Heart left ventricle (tissue), 16 donors: ENCODE measurements at regions not wholly inside any gene's neighbourhood (a gene's known extent, or its start where the extent isn't known, plus 50 kb on each side); places are given as distances from the start of the nearest gene placed in this dataset.

Source experiments
- ATAC-seq, 4 donors: fragments of 200-7000 bp; cut with Tn5 transposase; one replicate each; pipeline ENCODE4 v1.9.1; 2020 to 2022; ENCODE audit warnings: moderate library complexity in 4 of 4, mild to moderate bottlenecking in 3 of 4, moderate number of reproducible peaks in 1 of 4
- DNase-seq, 5 donors: peaks; one replicate each; pipeline ENCODE4 v3.0.0-alpha.2; 2020
- H3K27ac ChIP-seq, 12 donors: fragments of 200-600 bp; sonication (generic) in 4 of 12; one replicate each; pipeline versions ENCODE4 v1.5.0 to v1.8.0; 2016 to 2022; ENCODE audit warnings: mild to moderate bottlenecking in 2 of 12
- H3K27me3 ChIP-seq, 9 donors: fragments of 200-600 bp; sonication (generic) in 2 of 9; one replicate each; pipeline versions ENCODE4 v1.5.1 to v1.8.0; 2016 to 2022; ENCODE audit warnings: mild to moderate bottlenecking in 3 of 9
- H3K36me3 ChIP-seq, 9 donors: fragments of 200-600 bp; sonication (generic) in 2 of 9; one replicate each; pipeline versions ENCODE4 v1.5.0 to v1.8.0; 2018 to 2022; ENCODE audit warnings: mild to moderate bottlenecking in 2 of 9
- H3K4me1 ChIP-seq, 12 donors: fragments of 200-600 bp; sonication (generic) in 4 of 12; one replicate each; pipeline versions ENCODE4 v1.5.0 to v1.8.0; 2016 to 2022; ENCODE audit warnings: mild to moderate bottlenecking in 3 of 12
- H3K4me3 ChIP-seq, 12 donors: fragments of 200-600 bp; sonication (generic) in 4 of 12; one replicate each; pipeline versions ENCODE4 v1.5.0 to v1.8.0; 2017 to 2022; ENCODE audit warnings: mild to moderate bottlenecking in 9 of 12, moderate library complexity in 4 of 12
- H3K9me3 ChIP-seq, 12 donors: fragments of 200-600 bp; sonication (generic) in 4 of 12; one replicate each; pipeline versions ENCODE4 v1.5.0 to v1.8.0; 2016 to 2022; ENCODE audit warnings: mild to moderate bottlenecking in 1 of 12
- CTCF ChIP-seq, 12 donors: fragments of 200-600 bp; sonication (generic) in 4 of 12; IDR thresholded peaks; one replicate each; pipeline versions ENCODE4 v1.5.0 to v1.8.0; 2018 to 2022; ENCODE audit warnings: antibody characterized with exemption in 12 of 12, mild to moderate bottlenecking in 5 of 12
- POLR2A ChIP-seq, 2 donors: fragments of 450-650 bp; IDR thresholded peaks; one replicate each; pipeline ENCODE4 v1.6.1; 2017; ENCODE audit warnings: antibody characterized with exemption in 2 of 2, mild to moderate bottlenecking in 2 of 2, moderate library complexity in 2 of 2
- WGBS, 4 donors: extraction: QIAGEN DNeasy Blood & Tissue Kit in 2 of 4; methylation state at CpG; one replicate each; pipeline versions ENCODE4 v1.1.5 to v1.1.7; 2013 to 2018; 5-methylcytosine and 5-hydroxymethylcytosine counted together
- intact Hi-C, 10 donors: fragments of 100-400 bp; cut with DNase I; formaldehyde crosslinking; loops; one replicate each; pipeline versions ENCODE4 v1.11.1 to v1.14.2; 2022
- donor health status: ischemic (EF 13 %, LVEDD 7.1; RV severe dilation, severe dysfunction).
- donor health status: healthy with polysubstance abuse.
- donor health status: DM: no; HTN: yes; CAD: no.
- donor health status: DM: no; HTN: no; CAD: no.
- donor health status: ischemic (EF 25% LVEDD 6.9; RV normal size, moderate dysfunction).
- donor health status: ischemic (EF 25% LVEDD 5.7; RV mildly dilated, moderate dysfunction).
- donor health status: healthy.
- donor health status: DM: yes; HTN: yes; CAD: no.
- donor health status: ischemic (EF 35%, LVEDD 5.7; RV mildly dilated, moderate dysfunction).
- donor health status: nonischemic (EF 11% LVEDD 7.7; RV severe dilation, severe dysfunction).
- donor health status: DM: yes; HTN: yes; CAD: no.
- donor health status: PGD.
- donor health status: ischemic (EF 29% LVEDD 5.4; RV normal size, mild dysfunction).
- donor health status: nonischemic (EF 23%, LVEDD 6.1; RV moderate dilation, normal function).

GRCh38 chr6:74273541-74273940 is 577.5 kb downstream of the CD109 start:
- no peak overlapping the region for H3K4me3 ChIP-seq
- no peak overlapping the region for H3K27ac ChIP-seq
- H3K27me3 ChIP-seq, result no peaks in the 10 kb centered on the region
- intact Hi-C loops, result no loop called here
- no peaks in the 10 kb centered on the region for H3K36me3 ChIP-seq
- DNase-seq (no peak), ATAC-seq (no peak)
- no peaks in the 10 kb centered on the region for H3K9me3 ChIP-seq
- TF ChIP-seq CTCF (IDR thresholded peaks at IDR 0.05), result no peak
- no peak for TF ChIP-seq POLR2A (IDR thresholded peaks at IDR 0.05)
- H3K4me1 ChIP-seq, result peaks cover 0 to 12% (median 7%) of the 10 kb centered on the region in 12 donors

- WGBS, 4 donors, result 57 to 82% (median 69%) methylated on average over 3 of the region's 3 CpGs
Observed at GRCh38 chr6:74269600-74269858, 573.5 kb downstream of the CD109 start.

GRCh38 chr6:74268815-74269599 is 573.0 kb downstream of the CD109 start:
- Histone ChIP-seq H3K9me3 (no peaks in the 10 kb centered on the region), H3K4me3 (no peak overlapping the region), H3K27ac (no peak overlapping the region), H3K27me3 (no peaks in the 10 kb centered on the region), H3K4me1 (no peaks in the 10 kb centered on the region), H3K36me3 (no peaks in the 10 kb centered on the region)
- ATAC-seq (no peak), DNase-seq (no peak)
- intact Hi-C loops, result no loop called here
- 46 to 63% (median 56%) methylated on average over 2 of the region's 2 CpGs for WGBS, 4 donors
- TF ChIP-seq POLR2A (IDR thresholded peaks at IDR 0.05) (no peak), CTCF (IDR thresholded peaks at IDR 0.05) (no peak)

More at GRCh38 chr6:74269600-74269858, 573.5 kb downstream of the CD109 start:
- H3K27ac ChIP-seq, result no peak overlapping the region
- no peak for ATAC-seq
- no peak overlapping the region for H3K4me3 ChIP-seq
- DNase-seq, result no peak
- H3K4me1 ChIP-seq, result no peaks in the 10 kb centered on the region
- no peaks in the 10 kb centered on the region for H3K36me3 ChIP-seq
- intact Hi-C loops, result no loop called here
- TF ChIP-seq CTCF (IDR thresholded peaks at IDR 0.05) (no peak), POLR2A (IDR thresholded peaks at IDR 0.05) (no peak)
- H3K27me3 ChIP-seq, result no peaks in the 10 kb centered on the region
- H3K9me3 ChIP-seq, result no peaks in the 10 kb centered on the region

GRCh38 chr6:74259981-74260380 is 564.0 kb downstream of the CD109 start:
- no peak for DNase-seq
- peaks cover 0 to 8% (median 0%) of the 10 kb centered on the region in 12 donors for H3K4me1 ChIP-seq
- TF ChIP-seq POLR2A (IDR thresholded peaks at IDR 0.05), result no peak
- no peaks in the 10 kb centered on the region for H3K27me3 ChIP-seq
- H3K36me3 ChIP-seq, result no peaks in the 10 kb centered on the region
- 70 to 76% (median 71%) methylated on average over 2 of the region's 2 CpGs for WGBS, 4 donors
- ATAC-seq, result no peak
- no peak overlapping the region for H3K4me3 ChIP-seq
- intact Hi-C loops, result no loop called here
- peaks cover 0 to 7% (median 0%) of the 10 kb centered on the region in 12 donors for H3K9me3 ChIP-seq
- no peak overlapping the region for H3K27ac ChIP-seq

- 32 to 49% (median 40%) methylated on average over 2 of the region's 2 CpGs for WGBS, 4 donors
- TF ChIP-seq CTCF (IDR thresholded peaks at IDR 0.05), result no peak
- no peak for TF ChIP-seq POLR2A (IDR thresholded peaks at IDR 0.05)
- intact Hi-C loops, result no loop called here
Observed at GRCh38 chr6:74256781-74257180, 560.8 kb downstream of the CD109 start.

More at GRCh38 chr6:74256781-74257180, 560.8 kb downstream of the CD109 start:
- Histone ChIP-seq H3K27ac (peak overlapping the region in 1 of 12 donors; percentile 4), H3K36me3 (no peaks in the 10 kb centered on the region), H3K9me3 (peaks cover 0 to 7% (median 0%) of the 10 kb centered on the region in 12 donors), H3K4me1 (peaks cover 0 to 8% (median 0%) of the 10 kb centered on the region in 12 donors), H3K4me3 (no peak overlapping the region), H3K27me3 (no peaks in the 10 kb centered on the region)
- no peak for ATAC-seq
- DNase-seq, result no peak
